Dedifferentiated amniotic fluid mesenchymal stem cell (primary cell): ENCODE measurements at regions not wholly inside any gene's neighbourhood (a gene's known extent, or its start where the extent isn't known, plus 50 kb on each side); places are given as distances from the start of the nearest gene placed in this dataset.
"Not testable (repeated sequence)": the region's sequence is repeated elsewhere in the genome, so short reads cannot be mapped to it uniquely, and the experiment has no call there.

Experiments used
- DNase-seq: peaks from one replicate; pipeline ENCODE4 v3.0.0-alpha.2; 2016; ENCODE audit errors: extremely low spot score

- DNase-seq, result no peak
Observed at GRCh38 chr10:33101392-33101787, 143.4 kb upstream of the ITGB1 start.

- DNase-seq, result no peak
Observed at GRCh38 chr10:33100781-33101391, 142.9 kb upstream of the ITGB1 start.

DNA sequence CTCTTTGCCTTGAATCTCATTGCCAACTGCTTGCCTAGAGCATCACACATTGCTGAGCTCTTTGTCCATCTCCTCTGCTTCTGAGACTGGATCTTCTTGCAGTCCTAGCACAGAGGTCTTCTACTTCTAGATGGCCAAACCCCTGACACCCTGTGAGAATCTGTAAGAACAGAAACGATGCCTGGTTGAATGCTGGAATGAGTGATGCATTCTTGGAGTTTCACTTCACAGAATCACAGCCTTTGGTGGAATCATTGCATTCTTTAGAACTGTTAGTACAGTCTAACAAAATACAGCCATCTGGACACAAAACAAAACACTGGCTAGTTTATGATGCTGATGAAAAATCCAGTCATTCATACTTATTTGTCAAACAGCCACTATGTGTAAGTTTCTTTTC lies 141.7 kb upstream of the ITGB1 start:
- peak; percentile 72 for DNase-seq

- no peak for DNase-seq
Observed at GRCh38 chr10:33098951-33099663, 141.1 kb upstream of the ITGB1 start.

GRCh38 chr10:33095867-33096815 lies 138.1 kb upstream of the ITGB1 start:
- DNase-seq, result no peak

DNA sequence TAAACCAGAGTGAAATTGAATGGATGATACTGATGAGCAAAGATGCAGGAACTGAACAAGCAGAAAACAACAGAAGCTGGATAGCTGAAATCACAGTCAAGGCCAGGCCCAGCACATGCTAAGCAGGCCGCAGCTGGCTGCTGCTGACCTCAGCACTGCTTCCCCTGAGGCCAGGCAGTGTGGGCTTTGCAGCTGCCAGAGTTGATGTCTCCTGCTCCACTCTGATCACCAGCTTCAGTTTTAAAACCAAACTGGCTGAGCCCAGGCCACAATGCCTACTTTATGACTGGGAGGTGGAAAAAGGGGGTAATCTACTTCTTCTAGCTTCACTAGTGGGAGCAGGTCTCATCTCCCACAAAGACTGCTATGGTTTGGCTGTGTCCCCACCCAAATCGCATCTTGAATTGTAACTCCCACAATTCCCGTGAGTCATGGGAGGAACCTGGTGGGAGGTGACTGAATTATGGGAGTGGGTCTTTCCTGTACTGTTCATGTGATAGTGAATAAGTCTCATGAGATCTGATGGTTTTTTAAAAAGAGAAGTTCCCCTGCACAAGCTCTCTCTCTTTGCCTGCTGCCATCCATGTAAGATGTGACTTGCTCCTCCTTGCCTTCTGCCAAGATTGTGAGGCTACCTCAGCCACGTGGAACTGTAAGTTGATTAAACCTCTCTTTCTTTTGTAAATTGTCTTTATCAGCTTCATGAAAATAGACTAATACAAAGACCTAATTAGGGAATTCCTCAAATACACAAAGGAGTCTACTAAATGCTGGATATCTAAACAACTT lies 136.4 kb upstream of the ITGB1 start:
- DNase-seq, result no peak

GRCh38 chr10:33093362-33093761 lies 135.3 kb upstream of the ITGB1 start:
- no peak for DNase-seq

- DNase-seq, result no peak
Observed at GRCh38 chr10:33092596-33092995, 134.6 kb upstream of the ITGB1 start.

DNA sequence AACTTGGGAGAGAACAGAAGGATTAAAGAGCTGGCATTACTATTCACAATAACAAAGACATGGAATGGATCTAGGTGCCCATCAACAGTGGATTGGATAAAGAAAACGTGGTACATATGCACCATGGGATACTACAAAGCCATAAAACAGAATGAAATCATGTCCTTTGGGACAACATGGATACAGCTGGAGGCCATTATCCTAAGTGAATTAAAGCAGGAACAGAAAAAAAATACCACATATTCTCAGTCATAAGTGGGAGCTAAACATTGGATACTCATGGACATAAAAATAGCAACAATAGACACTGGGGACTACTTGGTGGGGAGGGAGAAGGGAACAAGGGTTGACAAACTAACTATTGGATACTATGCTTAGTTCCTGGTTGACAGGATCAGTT lies 133.2 kb upstream of the ITGB1 start:
- no peak for DNase-seq

GRCh38 chr10:33088990-33089389 lies 131.0 kb upstream of the ITGB1 start:
- DNase-seq, result no peak

DNA sequence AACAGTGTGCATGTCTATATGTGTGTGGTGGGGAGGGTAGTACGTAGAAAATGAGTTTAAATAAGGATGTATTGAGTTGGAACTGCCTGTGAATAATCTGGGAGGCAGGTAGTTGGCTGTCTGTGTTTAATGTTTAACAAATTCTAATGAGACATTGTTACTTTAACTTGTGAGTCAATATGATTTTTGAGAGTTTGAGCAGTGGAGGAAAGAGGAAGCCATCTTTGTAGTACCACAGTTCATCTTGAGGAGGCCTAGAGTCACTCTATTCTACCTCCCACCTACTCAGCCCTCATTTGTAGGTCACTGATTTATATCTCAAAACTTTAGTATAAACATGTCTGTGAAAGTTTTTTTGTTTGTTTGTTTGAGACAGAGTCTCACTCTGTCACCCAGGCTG lies 129.9 kb upstream of the ITGB1 start:
- no peak for DNase-seq

GRCh38 chr10:33087152-33087551 lies 129.1 kb upstream of the ITGB1 start:
- DNase-seq, result no peak

GRCh38 chr10:33086100-33086499 lies 128.1 kb upstream of the ITGB1 start:
- DNase-seq, result no peak

DNA sequence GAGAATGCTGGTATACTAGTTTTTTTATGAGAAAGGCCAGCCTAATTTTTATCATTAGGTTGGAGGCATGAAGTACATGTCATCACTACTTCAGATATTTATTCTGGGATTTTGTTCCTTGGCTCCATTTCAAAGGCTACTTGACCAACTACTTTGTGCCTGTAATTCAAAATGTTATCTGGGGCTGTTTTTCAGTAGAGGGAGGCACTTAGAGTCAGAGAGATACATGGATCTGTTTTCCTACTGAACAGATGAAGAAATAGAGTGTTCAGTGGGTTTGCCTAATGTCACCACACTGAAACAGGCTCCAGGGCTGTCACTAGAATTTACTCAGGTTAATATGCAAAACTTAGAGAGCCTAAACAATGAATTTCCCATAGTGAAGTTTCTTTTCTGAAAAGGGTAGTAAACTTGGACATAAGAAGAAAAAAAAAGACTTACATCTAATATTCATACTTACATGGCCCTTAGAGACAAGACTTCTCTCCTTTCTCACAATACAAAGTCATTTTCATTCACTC lies 127.3 kb upstream of the ITGB1 start:
- no peak for DNase-seq

- no peak for DNase-seq
Observed at GRCh38 chr10:33084453-33084852, 126.4 kb upstream of the ITGB1 start.

DNA sequence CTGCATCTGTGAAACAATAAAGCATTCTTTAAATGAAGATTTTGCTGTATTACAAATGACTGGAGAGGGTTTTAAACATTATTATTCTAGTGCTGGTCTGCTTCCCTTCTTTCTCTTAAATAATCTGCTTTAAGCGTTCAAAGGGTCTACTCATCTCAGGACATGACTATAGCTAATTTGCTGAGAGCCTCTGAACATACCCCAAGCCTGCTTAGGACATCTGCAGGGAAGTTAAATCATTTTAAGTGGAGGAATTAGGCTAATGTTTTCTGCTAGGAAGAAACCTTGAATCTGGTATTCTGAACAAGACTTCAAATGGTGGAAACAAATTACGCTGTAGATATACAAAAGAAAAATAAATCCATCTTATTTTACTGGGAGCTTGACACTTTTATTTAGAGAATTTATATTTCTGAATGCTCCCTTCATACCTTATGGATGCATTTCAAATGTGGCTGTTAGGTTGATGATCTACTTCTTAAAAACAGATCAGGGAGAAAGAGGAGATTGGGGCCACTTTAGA lies 124.4 kb upstream of the ITGB1 start:
- no peak for DNase-seq

- not testable (repeated sequence) for DNase-seq
Observed at GRCh38 chr10:33080467-33080866, 122.4 kb upstream of the ITGB1 start.

DNA sequence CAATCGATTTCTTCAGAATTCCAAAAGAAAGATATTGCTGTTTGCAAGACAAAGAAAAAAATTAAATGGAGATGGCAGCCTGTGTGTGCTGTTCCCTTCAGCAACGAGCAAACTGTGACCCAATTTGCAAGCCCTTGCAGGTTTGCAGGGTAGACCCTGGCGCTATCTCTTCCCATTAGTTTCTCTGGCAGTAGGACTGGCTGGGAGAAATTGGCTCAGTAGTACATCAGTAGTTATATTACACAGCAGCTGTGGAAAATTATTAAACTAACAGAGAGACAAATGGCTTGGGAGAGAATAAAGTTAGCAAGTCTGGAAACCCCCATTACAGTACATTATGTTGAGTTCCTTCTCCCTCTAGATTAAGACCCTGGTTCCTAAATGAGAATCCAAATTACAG lies 116.4 kb upstream of the ITGB1 start:
- no peak for DNase-seq

- DNase-seq, result no peak
Observed at GRCh38 chr10:33073641-33074415, 115.8 kb upstream of the ITGB1 start.

DNA sequence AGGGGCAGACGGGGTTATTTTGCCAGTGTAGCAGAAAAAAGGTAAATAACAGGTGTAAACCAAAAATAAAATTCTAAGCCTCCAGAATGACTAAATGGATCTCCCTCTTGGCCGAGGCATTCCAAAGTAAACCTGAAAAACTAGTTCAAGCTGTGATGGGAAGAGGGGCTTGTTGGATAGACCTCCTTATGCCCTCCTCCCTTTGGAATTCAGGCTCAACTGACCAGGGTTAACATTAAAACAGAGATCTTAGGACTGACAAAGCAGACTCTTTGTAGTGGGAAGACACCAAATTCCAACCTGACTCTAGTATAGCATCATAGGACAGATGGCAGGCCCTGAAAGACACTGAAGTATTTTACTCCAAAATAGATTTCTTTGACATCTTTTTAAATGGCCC lies 113.8 kb upstream of the ITGB1 start:
- DNase-seq, result no peak

DNA sequence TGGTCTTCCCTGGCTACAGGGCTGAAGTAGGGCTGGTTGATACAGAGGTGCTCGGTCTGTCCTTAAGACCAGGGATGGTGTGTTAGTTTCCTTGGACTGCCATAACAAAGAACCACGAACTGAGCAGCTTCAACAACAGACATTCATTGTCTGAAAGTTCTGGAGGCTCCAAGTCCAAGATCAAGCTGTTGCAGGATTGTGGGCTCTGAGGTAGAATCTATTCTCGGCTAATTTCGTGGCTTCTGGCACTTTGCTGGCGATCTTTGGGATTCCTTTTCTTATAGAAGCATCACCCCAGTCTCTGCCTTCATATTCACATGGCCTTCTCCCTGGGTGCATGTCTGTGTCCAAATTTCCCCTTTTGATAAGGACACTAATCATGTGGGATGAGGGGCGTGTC lies 112.1 kb upstream of the ITGB1 start:
- DNase-seq, result no peak
